H9 (cell line): ENCODE measurements at regions not wholly inside any gene's neighbourhood (a gene's known extent, or its start where the extent isn't known, plus 50 kb on each side); places are given as distances from the start of the nearest gene placed in this dataset.

Experiments
- DNase-seq: peaks from one replicate; pipeline ENCODE4 v3.0.0-alpha.2; 2017
- H2AFZ ChIP-seq: one replicate; pipeline ENCODE4 v1.6.1; 2013; ENCODE audit warnings: mild to moderate bottlenecking, low read length, control low read depth, moderate library complexity
- H2AK5ac ChIP-seq: 2 replicates; pipeline ENCODE4 v1.6.1; 2013; ENCODE audit warnings: low read length, control low read depth, mixed read lengths; ENCODE audit not compliant: insufficient read length
- H2BK120ac ChIP-seq: one replicate; pipeline ENCODE4 v1.6.1; 2013; ENCODE audit warnings: low read depth, mild to moderate bottlenecking, low read length, control low read depth, inconsistent platforms; ENCODE audit not compliant: poor library complexity, severe bottlenecking
- H2BK12ac ChIP-seq: 2 replicates; pipeline ENCODE4 v1.6.1; 2013; ENCODE audit warnings: low read length, control low read depth, mixed read lengths, low read depth; ENCODE audit not compliant: insufficient read length
- H2BK15ac ChIP-seq: 2 replicates; pipeline ENCODE4 v1.6.1; 2013; ENCODE audit warnings: low read depth, low read length, control low read depth
- H2BK20ac ChIP-seq: one replicate; pipeline ENCODE4 v1.6.1; 2013; ENCODE audit warnings: low read depth, mild to moderate bottlenecking, low read length, control low read depth, inconsistent platforms; ENCODE audit not compliant: poor library complexity, severe bottlenecking
- H2BK5ac ChIP-seq: 2 replicates; pipeline ENCODE4 v1.6.1; 2013; ENCODE audit warnings: low read length, control low read depth, mixed read lengths; ENCODE audit not compliant: insufficient read length
- H3K14ac ChIP-seq: 2 replicates; pipeline ENCODE4 v1.6.1; 2013; ENCODE audit warnings: low read length, control low read depth; ENCODE audit not compliant: insufficient read depth
- H3K18ac ChIP-seq: 2 replicates; pipeline ENCODE4 v1.6.1; 2013; ENCODE audit warnings: low read depth, mild to moderate bottlenecking, mixed read lengths, low read length, control low read depth; ENCODE audit not compliant: insufficient read length
- H3K23ac ChIP-seq: 2 replicates; pipeline ENCODE4 v1.6.1; 2013; ENCODE audit warnings: low read length, control low read depth, mixed read lengths, low read depth; ENCODE audit not compliant: insufficient read length
- H3K23me2 ChIP-seq: 2 replicates; pipeline ENCODE4 v1.6.1; 2013; ENCODE audit warnings: low read depth, mild to moderate bottlenecking, mixed read lengths, low read length, control low read depth; ENCODE audit not compliant: insufficient read length, poor library complexity, severe bottlenecking
- H3K27ac ChIP-seq: 2 replicates; pipeline ENCODE4 v1.5.1; 2013; ENCODE audit warnings: low read length, control low read depth, mixed read lengths, low read depth; ENCODE audit not compliant: insufficient read length
- H3K27me3 ChIP-seq: 2 replicates; pipeline ENCODE4 v1.6.1; 2013; ENCODE audit warnings: low read length, control low read depth, inconsistent platforms; ENCODE audit not compliant: insufficient read depth
- H3K4ac ChIP-seq: 2 replicates; pipeline ENCODE4 v1.6.1; 2013; ENCODE audit warnings: low read depth, mild to moderate bottlenecking, control low read depth, inconsistent platforms, low read length, moderate library complexity
- H3K4me1 ChIP-seq: 2 replicates; pipeline ENCODE4 v1.6.1; 2013; ENCODE audit warnings: low read length, control low read depth, inconsistent platforms; ENCODE audit not compliant: insufficient read depth
- H3K4me2 ChIP-seq: 2 replicates; pipeline ENCODE4 v1.6.1; 2013; ENCODE audit warnings: low read length, control low read depth, mixed read lengths; ENCODE audit not compliant: insufficient read length, insufficient read depth
- H3K56ac ChIP-seq: 2 replicates; pipeline ENCODE4 v1.6.1; 2013; ENCODE audit warnings: low read depth, mild to moderate bottlenecking, mixed read lengths, low read length, control low read depth; ENCODE audit not compliant: insufficient read length
- H3K79me1 ChIP-seq: 2 replicates; pipeline ENCODE4 v1.6.1; 2013; ENCODE audit warnings: low read depth, mild to moderate bottlenecking, moderate library complexity, low read length, control low read depth, inconsistent platforms; ENCODE audit not compliant: insufficient read depth, poor library complexity, severe bottlenecking
- H3K79me2 ChIP-seq: 2 replicates; pipeline ENCODE4 v1.6.1; 2013; ENCODE audit warnings: low read length, control low read depth, inconsistent platforms; ENCODE audit not compliant: insufficient read depth
- H3K9ac ChIP-seq: 2 replicates; pipeline ENCODE4 v1.6.1; 2013; ENCODE audit warnings: low read length, control low read depth, mixed read lengths; ENCODE audit not compliant: insufficient read length; ENCODE audit errors: extremely low read depth
- H3K9me3 ChIP-seq: one replicate; pipeline ENCODE4 v1.6.1; 2013; ENCODE audit warnings: low read depth, low read length, inconsistent platforms; ENCODE audit not compliant: control insufficient read depth
- H3T11ph ChIP-seq: one replicate; pipeline ENCODE4 v1.6.1; 2013; ENCODE audit warnings: mild to moderate bottlenecking, low read length, control low read depth, inconsistent platforms
- H4K20me1 ChIP-seq: one replicate; pipeline ENCODE4 v1.6.1; 2013; ENCODE audit not compliant: control insufficient read depth, insufficient read length, insufficient read depth
- H4K5ac ChIP-seq: 2 replicates; pipeline ENCODE4 v1.6.1; 2013; ENCODE audit warnings: low read depth, mild to moderate bottlenecking, mixed read lengths, low read length, control low read depth; ENCODE audit not compliant: insufficient read length
- H4K8ac ChIP-seq: replicated peaks from 2 replicates; pipeline ENCODE4 v1.6.1; 2013; ENCODE audit warnings: low read length, control low read depth, mixed read lengths, low read depth; ENCODE audit not compliant: insufficient read length
- H4K91ac ChIP-seq: 2 replicates; pipeline ENCODE4 v1.6.1; 2013; ENCODE audit warnings: low read depth, mild to moderate bottlenecking, moderate library complexity, mixed read lengths, low read length, control low read depth; ENCODE audit not compliant: insufficient read length
- H3K27ac Mint-ChIP-seq, 3 experiments: 2 replicates in 2 of 3; 3 replicates in 1 of 3; pipeline ENCODE4 v1.8.0; 2020 to 2021; ENCODE audit warnings: mixed read lengths in 3 of 3, mild to moderate bottlenecking in 1 of 3, moderate library complexity in 1 of 3
- H3K27me3 Mint-ChIP-seq: 2 replicates; pipeline ENCODE4 v1.8.0; 2021; ENCODE audit warnings: low read depth, mild to moderate bottlenecking, moderate library complexity, mixed read lengths
- H3K36me3 Mint-ChIP-seq, 3 experiments: 2 replicates in 2 of 3; 3 replicates in 1 of 3; pipeline ENCODE4 v1.8.0; 2020 to 2021; ENCODE audit warnings: low read depth in 3 of 3, mixed read lengths in 3 of 3; ENCODE audit not compliant: insufficient read depth in 1 of 3
- H3K4me1 Mint-ChIP-seq, 2 experiments: 2 replicates each; pipeline ENCODE4 v1.8.0; 2020; ENCODE audit warnings: mixed read lengths in 2 of 2
- H3K4me3 Mint-ChIP-seq, 2 experiments: 2 replicates in 1 of 2; 3 replicates in 1 of 2; pipeline ENCODE4 v1.8.0; 2020 to 2021; ENCODE audit warnings: mild to moderate bottlenecking in 2 of 2, mixed read lengths in 2 of 2, moderate library complexity in 1 of 2
- H3K9me3 Mint-ChIP-seq, 2 experiments: 2 replicates in 1 of 2; 3 replicates in 1 of 2; pipeline ENCODE4 v1.8.0; 2020; ENCODE audit warnings: mild to moderate bottlenecking in 2 of 2, mixed read lengths in 2 of 2, moderate library complexity in 1 of 2
- WGBS: extraction: QIAGEN DNeasy Blood & Tissue Kit; methylation state at CpG from one replicate; pipeline ENCODE4 v1.1.7; 2013; ENCODE audit warnings: missing lambda C conversion rate, low lambda C conversion rate, mixed read lengths; ENCODE audit not compliant: insufficient read length; ENCODE audit errors: extremely low coverage; 5-methylcytosine and 5-hydroxymethylcytosine counted together
- TF ChIP-seq, protein P1 (sequence below): fragments of 200-600 bp; sonication (generic); conservative IDR thresholded peaks from 3 replicates; pipeline ENCODE4 v1.8.0; 2021; ENCODE audit warnings: antibody characterized with exemption, mild to moderate bottlenecking

DNA sequence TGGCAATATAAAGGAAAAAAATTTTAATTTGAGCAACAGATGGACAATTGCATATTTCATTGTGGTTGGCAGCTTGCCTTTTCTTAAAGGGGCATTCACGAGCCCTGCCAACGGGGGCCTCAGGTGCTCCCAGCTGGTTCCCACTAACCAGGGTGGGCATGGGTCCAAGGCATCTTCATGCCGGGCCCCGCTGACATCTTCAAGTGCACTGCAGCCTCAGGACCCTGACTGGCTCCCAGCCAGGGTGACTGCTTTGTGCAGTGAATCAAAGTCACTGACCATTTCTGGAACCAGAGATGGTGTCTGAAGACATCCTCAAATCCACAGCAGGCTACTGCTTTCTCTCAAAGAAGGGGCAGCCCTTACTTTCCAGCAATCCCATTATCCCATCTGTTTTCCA lies 275.2 kb upstream of the MGMT start:
- no CpG with 5 or more reads among the region's 4 CpGs for WGBS
- Histone ChIP-seq H3K79me1 (no peaks in the 10 kb centered on the region), H4K8ac (no peak overlapping the region), H2BK5ac (no peak overlapping the region), H3K9me3 (no peaks in the 10 kb centered on the region), H4K91ac (no peak overlapping the region), H3K56ac (no peak overlapping the region), H3K18ac (no peak overlapping the region), H3K23me2 (no peaks in the 10 kb centered on the region), H3T11ph (no peak overlapping the region), H3K23ac (no peak overlapping the region), H3K79me2 (no peaks in the 10 kb centered on the region), H3K14ac (no peak overlapping the region), H3K4me2 (no peak overlapping the region), H2BK20ac (no peak overlapping the region), H3K4ac (no peak overlapping the region), H3K27ac (no peak overlapping the region), H2BK15ac (no peak overlapping the region), H4K20me1 (no peaks in the 10 kb centered on the region), H2BK12ac (no peak overlapping the region), H3K9ac (no peak overlapping the region), H3K4me1 (no peaks in the 10 kb centered on the region; the same call in 1 of the 2 replicates), H2AFZ (no peak overlapping the region), H2BK120ac (no peak overlapping the region), H3K27me3 (no peaks in the 10 kb centered on the region), H2AK5ac (no peak overlapping the region), H4K5ac (no peak overlapping the region)
- Mint-ChIP-seq H3K9me3 (peaks cover 6 to 9% of the 10 kb centered on the region in 2 experiments; a peak in 4 of 5 replicates), H3K27ac (no peak overlapping the region), H3K4me1 (peaks cover 5 to 12% of the 10 kb centered on the region in 2 experiments), H3K36me3 (peaks cover 0 to 7% (median 5%) of the 10 kb centered on the region in 3 experiments; a peak in 4 of 7 replicates), H3K4me3 (no peak overlapping the region), H3K27me3 (peaks cover 11% of the 10 kb centered on the region; the same call in 1 of the 2 replicates)
- no peak for DNase-seq
- TF ChIP-seq, protein P1, sequence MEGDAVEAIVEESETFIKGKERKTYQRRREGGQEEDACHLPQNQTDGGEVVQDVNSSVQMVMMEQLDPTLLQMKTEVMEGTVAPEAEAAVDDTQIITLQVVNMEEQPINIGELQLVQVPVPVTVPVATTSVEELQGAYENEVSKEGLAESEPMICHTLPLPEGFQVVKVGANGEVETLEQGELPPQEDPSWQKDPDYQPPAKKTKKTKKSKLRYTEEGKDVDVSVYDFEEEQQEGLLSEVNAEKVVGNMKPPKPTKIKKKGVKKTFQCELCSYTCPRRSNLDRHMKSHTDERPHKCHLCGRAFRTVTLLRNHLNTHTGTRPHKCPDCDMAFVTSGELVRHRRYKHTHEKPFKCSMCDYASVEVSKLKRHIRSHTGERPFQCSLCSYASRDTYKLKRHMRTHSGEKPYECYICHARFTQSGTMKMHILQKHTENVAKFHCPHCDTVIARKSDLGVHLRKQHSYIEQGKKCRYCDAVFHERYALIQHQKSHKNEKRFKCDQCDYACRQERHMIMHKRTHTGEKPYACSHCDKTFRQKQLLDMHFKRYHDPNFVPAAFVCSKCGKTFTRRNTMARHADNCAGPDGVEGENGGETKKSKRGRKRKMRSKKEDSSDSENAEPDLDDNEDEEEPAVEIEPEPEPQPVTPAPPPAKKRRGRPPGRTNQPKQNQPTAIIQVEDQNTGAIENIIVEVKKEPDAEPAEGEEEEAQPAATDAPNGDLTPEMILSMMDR, result no peak
